ENCODE measurements at regions not wholly inside any gene's neighbourhood (a gene's known extent, or its start where the extent isn't known, plus 50 kb on each side); places are given as distances from the start of the nearest gene placed in this dataset.

DNA sequence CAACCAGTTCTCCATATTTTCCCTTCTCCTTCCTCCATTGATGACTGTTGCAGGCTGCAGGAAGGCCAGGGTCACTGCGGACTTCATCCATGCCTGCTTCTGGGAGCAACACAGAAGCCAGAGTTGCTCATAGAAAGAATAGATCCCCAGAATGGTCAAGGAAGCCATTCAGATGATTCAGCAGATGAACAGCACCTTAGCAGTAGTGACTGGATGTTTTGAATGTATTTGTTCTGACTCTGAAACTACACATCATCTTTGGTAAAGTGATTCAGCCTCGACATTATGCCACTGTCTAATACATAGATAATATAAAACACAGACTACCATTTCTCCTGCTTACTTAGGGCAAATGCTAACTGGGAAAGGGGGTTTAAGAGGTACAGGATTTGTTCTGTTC lies 411.6 kb downstream of the RND3 start:
- TF ChIP-seq CTCF (conservative IDR thresholded peaks at IDR 0.05 in 1 of 2, IDR thresholded peaks at IDR 0.05 in 1 of 2; ENCODE audit: extremely low read depth in 1 of 2, insufficient read depth in 1 of 2, low read depth in 1 of 2, low read length in 2 of 2), result no peak
- no peak for TF ChIP-seq EZH2 (IDR thresholded peaks at IDR 0.05; ENCODE audit: borderline replicate concordance, low read length)
